IPS-NIHi11 (cell line): ENCODE measurements at regions not wholly inside any gene's neighbourhood (a gene's known extent, or its start where the extent isn't known, plus 50 kb on each side); places are given as distances from the start of the nearest gene placed in this dataset.

ENCODE experiments used
- DNase-seq: peaks from one replicate; pipeline ENCODE4 v3.0.0; 2012; ENCODE audit warnings: mixed read lengths, low spot score

GRCh38 chr3:164235289-164236028, 842.8 kb downstream of the SI start:
- no peak for DNase-seq

- DNase-seq = no peak
Measured at GRCh38 chr3:164233951-164234350, 844.3 kb downstream of the SI start.

GRCh38 chr3:164231718-164232117, 846.6 kb downstream of the SI start:
- no peak for DNase-seq

- no peak for DNase-seq
Measured at GRCh38 chr3:164230385-164231094, 847.8 kb downstream of the SI start.

GRCh38 chr3:164224126-164224525, 854.2 kb downstream of the SI start:
- no peak for DNase-seq

- no peak for DNase-seq
Measured at GRCh38 chr3:164222197-164222596, 856.1 kb downstream of the SI start.

- no peak for DNase-seq
Measured at GRCh38 chr3:164221297-164221696, 857.0 kb downstream of the SI start.

- no peak for DNase-seq
Measured at GRCh38 chr3:164209363-164209762, 868.9 kb downstream of the SI start.

GRCh38 chr3:164208821-164209220, 869.5 kb downstream of the SI start:
- no peak for DNase-seq

GRCh38 chr3:164208048-164208447, 870.2 kb downstream of the SI start:
- no peak for DNase-seq

GRCh38 chr3:164200053-164200823, 878.1 kb downstream of the SI start:
- DNase-seq = no peak

- DNase-seq = no peak
Measured at GRCh38 chr3:164196477-164196876, 881.8 kb downstream of the SI start.

GRCh38 chr3:164194842-164195241, 883.5 kb downstream of the SI start:
- no peak for DNase-seq

GRCh38 chr3:164192974-164193373, 885.3 kb downstream of the SI start:
- DNase-seq = no peak

GRCh38 chr3:164190566-164190965, 887.7 kb downstream of the SI start:
- DNase-seq = no peak

- DNase-seq = no peak
Measured at GRCh38 chr3:164186095-164186494, 892.2 kb downstream of the SI start.

- no peak for DNase-seq
Measured at GRCh38 chr3:164179110-164179774, 899.1 kb downstream of the SI start.

GRCh38 chr3:164174059-164174458, 904.2 kb downstream of the SI start:
- no peak for DNase-seq

- DNase-seq = no peak
Measured at GRCh38 chr3:164155400-164155799, 922.9 kb downstream of the SI start.

GRCh38 chr3:164144824-164145223, 933.5 kb downstream of the SI start:
- DNase-seq = no peak

- no peak for DNase-seq
Measured at GRCh38 chr3:164132878-164133277, 945.4 kb downstream of the SI start.
